ENCODE measurements at regions not wholly inside any gene's neighbourhood (a gene's known extent, or its start where the extent isn't known, plus 50 kb on each side); places are given as distances from the start of the nearest gene placed in this dataset.

- TF ChIP-seq POLR2A (IDR thresholded peaks at IDR 0.05), result no peak
- TF ChIP-seq CTCF (IDR thresholded peaks at IDR 0.05 in 4 of 5, conservative IDR thresholded peaks at IDR 0.05 in 1 of 5), result peak; percentile 30 to 69 (median 64)
Measured at GRCh38 chr1:87953732-87954344, 625.2 kb downstream of the LMO4 start.

All from gastrocnemius medialis (tissue), 4 donors.